Esophagus squamous epithelium (tissue), 4 donors: ENCODE measurements at regions not wholly inside any gene's neighbourhood (a gene's known extent, or its start where the extent isn't known, plus 50 kb on each side); places are given as distances from the start of the nearest gene placed in this dataset.

Experiments
- CTCF ChIP-seq, 6 experiments: fragments of 450-650 bp in 4 of 6; fragments of 200-600 bp in 2 of 6; sonication (generic) in 2 of 6; IDR thresholded peaks; one replicate each; pipeline ENCODE4 v1.5.1; 2016 to 2019; ENCODE audit warnings: antibody characterized with exemption in 6 of 6, mild to moderate bottlenecking in 4 of 6, moderate library complexity in 4 of 6
- POLR2A ChIP-seq, 4 donors: fragments of 450-650 bp; IDR thresholded peaks; one replicate each; pipeline ENCODE4 v1.6.1; 2017; ENCODE audit warnings: antibody characterized with exemption in 4 of 4, mild to moderate bottlenecking in 4 of 4, moderate library complexity in 3 of 4

DNA sequence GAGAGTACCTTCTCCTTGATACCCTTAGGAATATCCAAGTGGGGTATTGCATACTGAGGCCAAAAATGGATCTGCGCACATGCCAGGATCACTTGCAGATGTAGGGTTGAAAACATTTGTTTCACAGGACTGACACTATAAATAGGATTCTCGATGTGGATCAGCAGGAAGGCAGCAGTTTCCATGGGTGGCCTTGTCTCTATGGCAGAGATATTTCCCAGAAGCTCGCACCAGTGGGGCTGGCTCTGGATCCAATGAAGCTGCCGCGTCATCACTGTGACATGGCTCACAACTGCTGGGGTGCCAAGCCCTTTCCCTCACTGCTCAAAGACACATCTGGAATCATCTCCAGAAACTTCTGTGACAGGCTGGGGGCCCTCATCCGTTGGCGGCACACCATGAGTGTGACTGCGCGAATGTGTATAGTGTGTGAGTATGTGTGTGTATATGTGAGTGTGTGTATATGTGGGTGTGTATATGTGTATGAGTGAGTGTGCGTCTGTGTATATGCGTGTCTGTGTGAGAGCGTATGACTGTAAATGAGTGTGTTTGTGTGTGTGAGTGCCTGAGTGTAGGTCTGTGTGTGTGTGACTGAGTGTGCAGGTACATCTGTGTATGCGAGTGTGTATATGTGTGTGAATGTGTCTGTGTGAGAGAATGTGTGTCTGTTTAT is 182.5 kb downstream of the GAS1 start:
- TF ChIP-seq CTCF (IDR thresholded peaks at IDR 0.05), result no peak
- no peak for TF ChIP-seq POLR2A (IDR thresholded peaks at IDR 0.05)
